ENCODE measurements at regions not wholly inside any gene's neighbourhood (a gene's known extent, or its start where the extent isn't known, plus 50 kb on each side); places are given as distances from the start of the nearest gene placed in this dataset.

DNA sequence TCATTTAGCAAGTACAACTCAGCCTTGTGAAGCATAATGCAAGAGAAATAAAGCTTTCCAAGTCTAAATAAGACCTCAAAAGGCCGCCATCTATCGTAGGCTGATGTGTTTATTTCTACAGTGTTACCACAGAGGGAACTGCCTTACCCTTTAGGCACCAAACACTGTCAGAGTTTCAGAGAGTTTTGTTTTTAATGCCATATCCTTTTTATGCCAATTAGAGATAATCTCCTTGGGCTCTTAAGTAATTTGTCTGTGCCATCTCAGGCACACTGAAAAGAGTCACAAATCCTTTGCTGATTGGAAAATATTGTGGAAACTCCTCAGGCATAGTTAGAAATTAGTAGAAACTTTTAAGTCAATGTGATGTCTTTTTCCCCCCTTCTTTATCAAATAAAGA, 797.1 kb downstream of the SLC4A3 start (continued):
- no peak for TF ChIP-seq ZNF473 (tag by site-specific recombination; IDR thresholded peaks at IDR 0.05)

GRCh38 chr2:220432645-220433044, 805.2 kb downstream of the SLC4A3 start:
- TF ChIP-seq ZNF174 (tag by site-specific recombination; IDR thresholded peaks at IDR 0.05) (no peak), ZNF354C (tag by site-specific recombination; IDR thresholded peaks at IDR 0.05; ENCODE audit: borderline replicate concordance, low read depth) (no peak), ZBTB17 (tag by site-specific recombination; IDR thresholded peaks at IDR 0.05) (no peak), REST (tag by site-specific recombination; IDR thresholded peaks at IDR 0.05) (no peak)
- TF ChIP-seq, protein P1, sequence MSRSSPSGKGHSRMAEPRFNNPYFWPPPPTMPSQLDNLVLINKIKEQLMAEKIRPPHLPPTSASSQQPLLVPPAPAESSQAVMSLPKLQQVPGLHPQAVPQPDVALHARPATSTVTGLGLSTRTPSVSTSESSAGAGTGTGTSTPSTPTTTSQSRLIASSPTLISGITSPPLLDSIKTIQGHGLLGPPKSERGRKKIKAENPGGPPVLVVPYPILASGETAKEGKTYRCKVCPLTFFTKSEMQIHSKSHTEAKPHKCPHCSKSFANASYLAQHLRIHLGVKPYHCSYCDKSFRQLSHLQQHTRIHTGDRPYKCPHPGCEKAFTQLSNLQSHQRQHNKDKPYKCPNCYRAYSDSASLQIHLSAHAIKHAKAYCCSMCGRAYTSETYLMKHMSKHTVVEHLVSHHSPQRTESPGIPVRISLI (tag by site-specific recombination; IDR thresholded peaks at IDR 0.05) = no peak
- POLR2A ChIA-PET = no interaction called here

DNA sequence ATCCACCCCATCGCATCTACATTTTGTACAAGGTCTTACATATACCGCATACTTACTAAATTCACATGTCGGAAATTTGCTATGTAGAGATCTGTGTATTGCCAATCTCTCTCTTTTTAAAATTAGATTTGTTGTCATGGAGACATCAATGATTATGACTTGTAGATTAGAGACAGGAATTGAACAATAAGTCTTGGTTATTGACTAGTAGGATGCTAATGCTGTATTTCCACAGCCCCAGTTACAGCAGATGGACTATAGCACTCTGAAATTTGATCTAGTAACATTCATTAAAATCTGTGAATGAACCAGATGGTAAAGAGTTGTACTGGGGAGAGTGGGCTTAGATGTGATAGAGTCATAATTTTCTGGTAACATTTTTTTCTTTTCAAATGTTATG, 805.7 kb downstream of the SLC4A3 start:
- no peaks in the 10 kb centered on the region for H3K4me1 ChIP-seq (ENCODE audit: control insufficient read depth, insufficient read depth, low read length)
- no peak overlapping the region for H3K4me3 ChIP-seq (ENCODE audit: low read depth, low read length)
- TF ChIP-seq ZNF223 (tag by site-specific recombination; IDR thresholded peaks at IDR 0.05) (no peak), ZNF157 (tag by site-specific recombination; IDR thresholded peaks at IDR 0.05) (no peak), ZNF518A (tag by site-specific recombination; conservative IDR thresholded peaks at IDR 0.05; ENCODE audit: low read depth) (no peak), ZNF830 (tag by site-specific recombination; IDR thresholded peaks at IDR 0.05; ENCODE audit: low read depth) (no peak), ZNF16 (tag by site-specific recombination; IDR thresholded peaks at IDR 0.05; ENCODE audit: low read depth) (no peak), SP7 (tag by site-specific recombination; IDR thresholded peaks at IDR 0.05) (no peak), ZNF404 (tag by site-specific recombination; IDR thresholded peaks at IDR 0.05) (no peak)
- TF ChIP-seq, protein P2, sequence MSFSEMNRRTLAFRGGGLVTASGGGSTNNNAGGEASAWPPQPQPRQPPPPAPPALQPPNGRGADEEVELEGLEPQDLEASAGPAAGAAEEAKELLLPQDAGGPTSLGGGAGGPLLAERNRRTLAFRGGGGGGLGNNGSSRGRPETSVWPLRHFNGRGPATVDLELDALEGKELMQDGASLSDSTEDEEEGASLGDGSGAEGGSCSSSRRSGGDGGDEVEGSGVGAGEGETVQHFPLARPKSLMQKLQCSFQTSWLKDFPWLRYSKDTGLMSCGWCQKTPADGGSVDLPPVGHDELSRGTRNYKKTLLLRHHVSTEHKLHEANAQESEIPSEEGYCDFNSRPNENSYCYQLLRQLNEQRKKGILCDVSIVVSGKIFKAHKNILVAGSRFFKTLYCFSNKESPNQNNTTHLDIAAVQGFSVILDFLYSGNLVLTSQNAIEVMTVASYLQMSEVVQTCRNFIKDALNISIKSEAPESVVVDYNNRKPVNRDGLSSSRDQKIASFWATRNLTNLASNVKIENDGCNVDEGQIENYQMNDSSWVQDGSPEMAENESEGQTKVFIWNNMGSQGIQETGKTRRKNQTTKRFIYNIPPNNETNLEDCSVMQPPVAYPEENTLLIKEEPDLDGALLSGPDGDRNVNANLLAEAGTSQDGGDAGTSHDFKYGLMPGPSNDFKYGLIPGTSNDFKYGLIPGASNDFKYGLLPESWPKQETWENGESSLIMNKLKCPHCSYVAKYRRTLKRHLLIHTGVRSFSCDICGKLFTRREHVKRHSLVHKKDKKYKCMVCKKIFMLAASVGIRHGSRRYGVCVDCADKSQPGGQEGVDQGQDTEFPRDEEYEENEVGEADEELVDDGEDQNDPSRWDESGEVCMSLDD (tag by site-specific recombination; IDR thresholded peaks at IDR 0.05) = no peak
- no peak overlapping the region for H3K27ac ChIP-seq (ENCODE audit: extremely low read depth, low read depth, low read length)
- ChIA-PET POLR2A (no interaction called here), CTCF (no interaction called here)
- H3K9me3 ChIP-seq (ENCODE audit: control insufficient read depth, insufficient read depth, low read depth, low read length) = no peaks in the 10 kb centered on the region
- H3K36me3 ChIP-seq (ENCODE audit: control insufficient read depth in 2 of 2, insufficient read depth in 1 of 2, low read length in 2 of 2) = no peaks in the 10 kb centered on the region

More at GRCh38 chr2:220432645-220433044, 805.2 kb downstream of the SLC4A3 start:
- Histone ChIP-seq H3K4me1 (ENCODE audit: control insufficient read depth, insufficient read depth, low read length) (no peaks in the 10 kb centered on the region), H3K36me3 (ENCODE audit: control insufficient read depth in 2 of 2, insufficient read depth in 1 of 2, low read length in 2 of 2) (no peaks in the 10 kb centered on the region), H3K9me3 (ENCODE audit: control insufficient read depth, insufficient read depth, low read depth, low read length) (no peaks in the 10 kb centered on the region), H3K27ac (ENCODE audit: extremely low read depth, low read depth, low read length) (no peak overlapping the region), H3K4me3 (ENCODE audit: low read depth, low read length) (no peak overlapping the region)
- CTCF ChIA-PET = no interaction called here
